ENCODE measurements at regions not wholly inside any gene's neighbourhood (a gene's known extent, or its start where the extent isn't known, plus 50 kb on each side); places are given as distances from the start of the nearest gene placed in this dataset.

DNA sequence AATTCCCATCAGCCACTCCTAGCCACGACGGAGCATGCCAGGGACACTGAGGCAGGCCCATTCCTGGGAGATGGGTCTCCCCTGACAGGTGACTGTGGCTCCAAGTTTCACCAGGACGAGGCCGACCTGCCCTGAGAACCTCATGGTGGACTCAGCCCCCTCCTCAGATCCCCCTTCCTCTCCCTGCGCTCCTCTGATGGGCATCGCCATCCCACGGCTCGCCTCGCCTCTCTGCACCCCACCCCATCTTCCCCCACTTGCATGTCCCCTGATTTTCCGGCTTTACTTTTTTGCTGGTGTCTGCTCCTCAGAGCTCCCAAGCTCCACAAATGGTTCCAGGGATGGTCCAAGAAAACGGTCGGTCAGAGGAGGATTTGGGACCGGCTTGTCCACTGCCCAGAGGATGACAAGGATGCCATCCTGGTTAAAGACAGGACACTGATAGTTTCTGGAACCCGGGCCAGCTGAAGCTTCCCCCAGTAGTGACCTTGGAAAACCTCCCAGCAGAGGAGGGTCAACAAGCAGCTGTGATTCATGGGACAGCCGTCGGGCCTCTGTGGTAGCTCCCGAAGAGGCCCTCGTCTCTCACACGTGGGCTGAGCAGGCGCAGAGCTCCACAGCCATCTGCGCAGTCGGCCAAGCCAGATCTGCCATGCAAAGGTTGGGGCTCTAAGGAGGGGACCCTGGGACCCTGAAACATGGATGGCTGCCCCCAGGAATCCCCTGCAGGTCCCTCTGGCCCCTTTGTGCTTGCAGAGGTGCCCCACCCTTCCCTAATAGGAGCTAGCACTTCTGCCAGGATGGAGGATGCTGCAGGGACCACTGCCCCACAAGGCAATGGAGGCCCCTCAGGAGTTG, 87.8 kb upstream of the SLC66A3 start:
- TF ChIP-seq, protein P1, sequence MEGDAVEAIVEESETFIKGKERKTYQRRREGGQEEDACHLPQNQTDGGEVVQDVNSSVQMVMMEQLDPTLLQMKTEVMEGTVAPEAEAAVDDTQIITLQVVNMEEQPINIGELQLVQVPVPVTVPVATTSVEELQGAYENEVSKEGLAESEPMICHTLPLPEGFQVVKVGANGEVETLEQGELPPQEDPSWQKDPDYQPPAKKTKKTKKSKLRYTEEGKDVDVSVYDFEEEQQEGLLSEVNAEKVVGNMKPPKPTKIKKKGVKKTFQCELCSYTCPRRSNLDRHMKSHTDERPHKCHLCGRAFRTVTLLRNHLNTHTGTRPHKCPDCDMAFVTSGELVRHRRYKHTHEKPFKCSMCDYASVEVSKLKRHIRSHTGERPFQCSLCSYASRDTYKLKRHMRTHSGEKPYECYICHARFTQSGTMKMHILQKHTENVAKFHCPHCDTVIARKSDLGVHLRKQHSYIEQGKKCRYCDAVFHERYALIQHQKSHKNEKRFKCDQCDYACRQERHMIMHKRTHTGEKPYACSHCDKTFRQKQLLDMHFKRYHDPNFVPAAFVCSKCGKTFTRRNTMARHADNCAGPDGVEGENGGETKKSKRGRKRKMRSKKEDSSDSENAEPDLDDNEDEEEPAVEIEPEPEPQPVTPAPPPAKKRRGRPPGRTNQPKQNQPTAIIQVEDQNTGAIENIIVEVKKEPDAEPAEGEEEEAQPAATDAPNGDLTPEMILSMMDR (IDR thresholded peaks at IDR 0.05; ENCODE audit: insufficient read depth, low read length, poor library complexity, severe bottlenecking), result no peak
- peaks cover 10% of the 10 kb centered on the region for H3K27me3 ChIP-seq (ENCODE audit: control insufficient read depth, insufficient read depth, low read length)
- no peak overlapping the region for H3K4me3 ChIP-seq (ENCODE audit: low read depth, low read length)
- no peaks in the 10 kb centered on the region for H3K36me3 ChIP-seq (ENCODE audit: control insufficient read depth, insufficient read depth, low read length)
- DNase-seq (ENCODE audit: low read depth), result no peak

GRCh38 chr2:11068079-11068741, 87.1 kb upstream of the SLC66A3 start:
- no peak for DNase-seq (ENCODE audit: low read depth)
- TF ChIP-seq, protein P1 (IDR thresholded peaks at IDR 0.05; ENCODE audit: insufficient read depth, low read length, poor library complexity, severe bottlenecking), result no peak
- no peak overlapping the region for H3K4me3 ChIP-seq (ENCODE audit: low read depth, low read length)
- peaks cover 10% of the 10 kb centered on the region for H3K27me3 ChIP-seq (ENCODE audit: control insufficient read depth, insufficient read depth, low read length)
- no peaks in the 10 kb centered on the region for H3K36me3 ChIP-seq (ENCODE audit: control insufficient read depth, insufficient read depth, low read length)

DNA sequence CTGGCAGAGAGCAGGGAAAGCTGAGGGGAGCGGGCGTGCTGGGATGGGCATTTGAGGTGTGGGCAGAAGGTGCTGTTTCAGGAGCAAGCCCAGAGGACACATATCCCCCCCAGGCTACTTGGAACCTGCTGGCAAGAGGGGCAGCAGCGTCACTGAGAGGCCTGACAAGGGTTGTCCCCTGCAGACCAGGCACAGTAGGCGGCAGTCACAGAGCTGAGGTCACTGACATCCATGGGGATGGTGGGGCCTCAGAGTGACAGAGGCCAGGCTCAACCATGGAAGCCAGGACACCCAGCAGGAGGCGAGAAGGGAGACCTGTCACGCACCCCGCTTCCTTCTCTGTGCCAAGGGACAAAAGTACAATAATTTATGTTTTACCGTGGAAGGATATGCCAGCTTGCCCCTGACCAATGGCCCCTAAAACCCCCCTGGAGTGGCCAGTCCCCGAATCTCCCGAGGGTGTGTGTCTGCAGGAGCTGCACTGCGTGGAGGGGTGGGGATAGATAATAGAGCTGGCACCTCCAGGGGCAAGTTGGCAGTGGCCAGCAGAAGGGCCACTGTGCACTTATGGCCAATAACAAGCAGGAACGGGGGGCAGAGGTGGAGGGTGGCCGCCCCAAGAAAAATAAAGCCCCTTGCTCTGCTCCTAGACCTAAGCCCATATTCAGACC, 86.3 kb upstream of the SLC66A3 start:
- TF ChIP-seq, protein P1 (IDR thresholded peaks at IDR 0.05; ENCODE audit: insufficient read depth, low read length, poor library complexity, severe bottlenecking), result no peak
- Histone ChIP-seq H3K27me3 (ENCODE audit: control insufficient read depth, insufficient read depth, low read length) (peaks cover 10% of the 10 kb centered on the region), H3K36me3 (ENCODE audit: control insufficient read depth, insufficient read depth, low read length) (no peaks in the 10 kb centered on the region), H3K4me3 (ENCODE audit: low read depth, low read length) (no peak overlapping the region)
- DNase-seq (ENCODE audit: low read depth), result no peak

DNA sequence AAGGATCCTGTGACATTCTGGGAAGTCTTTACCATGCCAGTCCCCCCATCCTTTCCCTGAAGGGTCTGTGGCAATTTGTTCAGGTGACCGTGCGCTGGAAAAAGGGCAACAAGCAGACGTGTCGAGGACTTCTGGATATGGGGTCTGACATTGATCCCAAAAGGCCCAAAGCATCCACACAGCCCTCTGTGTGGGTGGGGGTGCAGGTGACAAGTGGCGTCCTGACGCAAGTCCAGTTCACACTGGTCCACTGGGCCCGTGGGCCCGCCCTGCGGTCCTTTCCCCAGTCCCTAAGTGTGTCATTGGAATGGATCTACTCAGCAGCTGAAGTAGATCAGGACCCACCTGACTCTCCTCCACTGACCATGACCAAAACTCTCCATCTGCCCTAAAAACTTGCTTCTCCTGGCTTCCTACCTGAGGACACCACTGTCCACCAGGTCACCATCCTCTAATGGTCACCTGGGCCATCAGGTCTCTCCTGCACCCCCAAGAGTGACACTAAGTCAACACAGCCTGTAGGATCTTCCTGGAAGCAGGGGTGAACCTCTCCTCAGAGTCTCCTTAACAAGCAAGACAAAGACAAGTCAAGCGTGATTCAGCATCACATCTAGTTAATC, 85.6 kb upstream of the SLC66A3 start:
- DNase-seq (ENCODE audit: low read depth), result no peak
- peaks cover 10% of the 10 kb centered on the region for H3K27me3 ChIP-seq (ENCODE audit: control insufficient read depth, insufficient read depth, low read length)
- TF ChIP-seq, protein P1 (IDR thresholded peaks at IDR 0.05; ENCODE audit: insufficient read depth, low read length, poor library complexity, severe bottlenecking), result no peak
- no peaks in the 10 kb centered on the region for H3K36me3 ChIP-seq (ENCODE audit: control insufficient read depth, insufficient read depth, low read length)
- H3K4me3 ChIP-seq (ENCODE audit: low read depth, low read length), result no peak overlapping the region

GRCh38 chr2:11071211-11071610, 84.1 kb upstream of the SLC66A3 start:
- DNase-seq (ENCODE audit: low read depth), result no peak
- TF ChIP-seq, protein P1 (IDR thresholded peaks at IDR 0.05; ENCODE audit: insufficient read depth, low read length, poor library complexity, severe bottlenecking), result no peak
- Histone ChIP-seq H3K27me3 (ENCODE audit: control insufficient read depth, insufficient read depth, low read length) (peaks cover 2% of the 10 kb centered on the region), H3K36me3 (ENCODE audit: control insufficient read depth, insufficient read depth, low read length) (no peaks in the 10 kb centered on the region), H3K4me3 (ENCODE audit: low read depth, low read length) (no peak overlapping the region)
